Cardiac muscle cell (in vitro differentiated cells and primary cell): ENCODE measurements at regions not wholly inside any gene's neighbourhood (a gene's known extent, or its start where the extent isn't known, plus 50 kb on each side); places are given as distances from the start of the nearest gene placed in this dataset.

ENCODE experiments used
- DNase-seq, 2 donors: peaks; one replicate each; pipeline versions ENCODE4 v3.0.0 to v3.0.0-alpha.2; 2010 to 2017; ENCODE audit warnings: low read depth in 1 of 2, low spot score in 1 of 2
- H3K27ac ChIP-seq: fragments of 200-600 bp; sonication (generic); 2 replicates; pipeline ENCODE4 v1.5.1; 2016
- H3K27me3 ChIP-seq: fragments of 200-600 bp; sonication (generic); 2 replicates; pipeline ENCODE4 v1.6.0; 2016; ENCODE audit warnings: control low read depth
- H3K36me3 ChIP-seq: fragments of 200-600 bp; sonication (generic); 2 replicates; pipeline ENCODE4 v1.5.1; 2016; ENCODE audit warnings: control low read depth
- H3K4me1 ChIP-seq: fragments of 200-600 bp; sonication (generic); 2 replicates; pipeline ENCODE4 v1.8.1; 2017; ENCODE audit warnings: low read depth, mild to moderate bottlenecking, mixed run types
- H3K4me3 ChIP-seq: fragments of 200-600 bp; sonication (generic); 2 replicates; pipeline ENCODE4 v1.5.1; 2016; ENCODE audit warnings: mild to moderate bottlenecking
- H3K9me3 ChIP-seq: fragments of 200-600 bp; sonication (generic); 2 replicates; pipeline ENCODE4 v1.5.1; 2017; ENCODE audit warnings: low read depth, mild to moderate bottlenecking, control low read depth
- TF ChIP-seq, protein P1 (sequence below): IDR thresholded peaks from 2 replicates; pipeline ENCODE4 v1.5.1; 2012; ENCODE audit warnings: low read depth, mild to moderate bottlenecking, low read length

DNA sequence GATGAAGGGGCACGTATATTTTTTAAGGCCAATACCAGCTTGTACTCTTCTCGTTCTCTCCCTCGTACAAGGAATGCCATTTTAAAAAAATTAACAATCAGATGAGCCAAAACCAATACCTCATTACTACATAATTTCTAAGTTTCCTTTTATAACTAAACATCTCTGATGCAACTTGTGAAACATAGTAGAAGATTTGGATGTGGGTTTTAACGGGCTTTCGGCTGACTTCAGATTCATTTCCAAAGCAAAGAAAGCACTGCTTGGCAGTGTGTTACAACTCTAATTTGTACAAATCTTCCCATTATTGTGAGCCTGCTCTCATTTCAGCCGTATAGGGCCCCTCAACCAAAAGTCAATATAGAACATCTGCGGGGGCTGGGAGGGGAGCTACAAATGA is 99.1 kb upstream of the TMCC3 start:
- no peak overlapping the region for H3K27ac ChIP-seq
- H3K9me3 ChIP-seq, result no peaks in the 10 kb centered on the region
- DNase-seq, result no peak
- no peaks in the 10 kb centered on the region for H3K4me1 ChIP-seq
- H3K27me3 ChIP-seq, result peaks cover 2% of the 10 kb centered on the region
- TF ChIP-seq, protein P1, sequence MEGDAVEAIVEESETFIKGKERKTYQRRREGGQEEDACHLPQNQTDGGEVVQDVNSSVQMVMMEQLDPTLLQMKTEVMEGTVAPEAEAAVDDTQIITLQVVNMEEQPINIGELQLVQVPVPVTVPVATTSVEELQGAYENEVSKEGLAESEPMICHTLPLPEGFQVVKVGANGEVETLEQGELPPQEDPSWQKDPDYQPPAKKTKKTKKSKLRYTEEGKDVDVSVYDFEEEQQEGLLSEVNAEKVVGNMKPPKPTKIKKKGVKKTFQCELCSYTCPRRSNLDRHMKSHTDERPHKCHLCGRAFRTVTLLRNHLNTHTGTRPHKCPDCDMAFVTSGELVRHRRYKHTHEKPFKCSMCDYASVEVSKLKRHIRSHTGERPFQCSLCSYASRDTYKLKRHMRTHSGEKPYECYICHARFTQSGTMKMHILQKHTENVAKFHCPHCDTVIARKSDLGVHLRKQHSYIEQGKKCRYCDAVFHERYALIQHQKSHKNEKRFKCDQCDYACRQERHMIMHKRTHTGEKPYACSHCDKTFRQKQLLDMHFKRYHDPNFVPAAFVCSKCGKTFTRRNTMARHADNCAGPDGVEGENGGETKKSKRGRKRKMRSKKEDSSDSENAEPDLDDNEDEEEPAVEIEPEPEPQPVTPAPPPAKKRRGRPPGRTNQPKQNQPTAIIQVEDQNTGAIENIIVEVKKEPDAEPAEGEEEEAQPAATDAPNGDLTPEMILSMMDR, result no peak
- no peak overlapping the region for H3K4me3 ChIP-seq
- no peaks in the 10 kb centered on the region for H3K36me3 ChIP-seq

DNA sequence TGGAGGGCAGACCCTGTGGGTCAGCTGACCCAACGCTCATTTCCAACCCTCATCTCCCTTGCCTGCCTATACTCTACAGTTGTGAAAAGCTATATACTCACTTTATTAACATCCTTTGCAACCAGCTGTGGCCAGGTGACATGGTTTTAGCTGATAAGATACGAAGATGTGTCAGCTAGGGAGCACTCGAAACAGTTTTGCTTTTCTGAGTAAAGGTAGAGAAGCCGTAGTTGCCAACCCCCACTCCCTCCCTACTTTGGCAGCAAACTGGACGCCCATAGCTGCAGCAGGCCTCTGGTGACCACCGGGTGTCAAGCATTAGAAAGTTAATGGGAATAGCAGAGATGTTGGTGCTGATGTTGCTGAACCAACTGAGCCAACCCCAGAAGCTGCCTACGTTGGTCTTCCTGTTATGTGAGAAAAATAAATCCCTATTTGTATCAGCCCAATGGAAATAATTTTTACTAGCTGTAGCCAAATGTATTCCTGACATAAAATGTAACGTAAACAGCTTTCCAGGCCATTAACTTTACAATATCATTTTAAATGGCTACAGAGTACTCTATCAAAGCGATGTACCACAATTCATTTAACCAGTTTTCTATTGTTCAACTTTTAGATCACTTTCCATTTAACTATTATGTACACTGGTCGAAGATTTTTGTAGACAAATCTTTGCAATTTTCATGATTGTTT is 98.5 kb upstream of the TMCC3 start:
- Histone ChIP-seq H3K27me3 (peaks cover 2% of the 10 kb centered on the region), H3K4me3 (no peak overlapping the region), H3K27ac (no peak overlapping the region), H3K4me1 (no peaks in the 10 kb centered on the region), H3K9me3 (no peaks in the 10 kb centered on the region), H3K36me3 (no peaks in the 10 kb centered on the region)
- no peak for DNase-seq
- TF ChIP-seq, protein P1, result no peak

DNA sequence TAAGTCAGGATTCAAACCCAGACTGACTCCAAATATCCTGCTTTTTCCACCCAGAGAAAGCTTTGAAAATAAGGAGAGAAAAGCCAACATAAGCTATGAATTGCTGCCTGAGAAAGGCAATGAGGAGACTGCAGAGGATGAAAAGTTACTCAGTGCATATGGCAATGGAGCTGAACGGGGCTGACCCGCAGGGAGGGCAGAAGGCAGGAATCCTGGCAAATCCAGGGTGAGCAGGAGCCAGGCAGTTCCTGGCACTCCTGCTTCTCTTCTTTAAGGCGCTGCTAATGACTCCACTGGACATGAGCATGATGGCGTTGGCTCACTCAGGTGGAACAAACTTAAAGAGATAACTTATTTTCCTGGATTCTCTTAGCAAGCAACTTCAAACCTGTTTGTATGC is 95.2 kb upstream of the TMCC3 start:
- H3K4me3 ChIP-seq, result no peak overlapping the region
- H3K27ac ChIP-seq, result no peak overlapping the region
- no peaks in the 10 kb centered on the region for H3K9me3 ChIP-seq
- TF ChIP-seq, protein P1, result no peak
- H3K36me3 ChIP-seq, result no peaks in the 10 kb centered on the region
- no peak for DNase-seq
- H3K4me1 ChIP-seq, result no peaks in the 10 kb centered on the region
- H3K27me3 ChIP-seq, result peaks cover 2% of the 10 kb centered on the region

DNA sequence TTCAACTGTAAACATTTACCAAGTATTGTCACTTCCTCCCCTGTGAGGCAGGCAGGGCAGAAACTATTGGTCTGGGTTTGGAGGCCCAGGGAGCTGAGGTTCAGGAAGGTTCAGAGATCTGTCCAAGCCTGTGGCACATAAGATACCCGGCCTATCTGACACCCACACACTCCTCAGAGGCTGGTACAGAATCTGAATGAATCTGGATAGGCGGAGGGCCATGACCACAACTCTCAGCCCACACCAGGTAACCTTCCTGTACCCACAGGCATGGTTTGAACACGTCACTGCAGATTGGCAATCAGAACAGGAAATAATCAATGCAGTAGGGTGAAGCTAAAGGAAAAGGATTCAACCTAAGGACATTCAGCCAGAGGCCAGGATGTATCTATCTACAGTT is 92.8 kb upstream of the TMCC3 start:
- no peak for DNase-seq
- no peaks in the 10 kb centered on the region for H3K4me1 ChIP-seq
- H3K27me3 ChIP-seq, result peaks cover 2% of the 10 kb centered on the region
- H3K27ac ChIP-seq, result no peak overlapping the region
- no peaks in the 10 kb centered on the region for H3K36me3 ChIP-seq
- TF ChIP-seq, protein P1, result no peak
- no peak overlapping the region for H3K4me3 ChIP-seq
- no peaks in the 10 kb centered on the region for H3K9me3 ChIP-seq

DNA sequence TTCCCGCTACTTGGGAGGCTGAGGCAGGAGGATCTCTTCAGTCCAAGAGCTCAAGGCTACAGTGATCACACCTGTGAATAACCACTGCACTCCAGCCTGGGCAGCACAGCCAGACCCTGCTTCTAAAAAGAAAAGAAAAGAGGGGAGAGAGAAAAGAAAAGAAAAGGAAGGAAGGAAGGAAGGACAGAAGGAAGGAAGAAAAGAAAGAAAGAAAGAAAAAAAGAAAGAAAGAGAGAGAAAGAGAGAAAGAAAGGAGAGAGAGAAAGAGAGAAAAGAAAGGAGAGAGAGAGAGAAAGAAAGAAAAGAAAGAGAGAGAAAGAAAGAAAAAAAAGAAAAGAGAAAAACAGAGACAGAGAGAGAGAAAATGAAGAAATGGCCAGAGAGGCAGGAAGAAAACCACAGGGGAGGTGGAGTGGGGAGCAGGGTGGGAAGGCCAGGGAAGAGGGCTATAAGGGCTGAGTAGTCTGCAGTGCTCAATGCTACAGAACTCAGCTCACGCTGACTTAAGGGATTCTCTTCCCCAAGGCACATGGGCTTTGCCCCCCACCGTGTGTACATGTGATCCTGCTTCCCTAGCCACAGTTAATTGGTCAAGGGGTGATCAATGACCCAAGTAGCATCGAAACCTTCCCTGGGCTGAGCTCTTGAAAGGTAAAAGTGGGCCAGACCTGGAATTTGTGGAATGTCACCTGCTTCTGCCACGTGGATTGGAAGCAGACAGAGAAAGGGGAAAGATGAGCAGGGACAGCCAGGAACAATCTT is 90.4 kb upstream of the TMCC3 start:
- Histone ChIP-seq H3K4me1 (no peaks in the 10 kb centered on the region), H3K9me3 (no peaks in the 10 kb centered on the region), H3K27ac (no peak overlapping the region), H3K36me3 (no peaks in the 10 kb centered on the region), H3K4me3 (no peak overlapping the region), H3K27me3 (peaks cover 2% of the 10 kb centered on the region)
- DNase-seq, result no peak
- TF ChIP-seq, protein P1, result no peak
